Neural progenitor cell (in vitro differentiated cells): ENCODE measurements at regions not wholly inside any gene's neighbourhood (a gene's known extent, or its start where the extent isn't known, plus 50 kb on each side); places are given as distances from the start of the nearest gene placed in this dataset.

Experiments used
- CTCF ChIP-seq: fragments of 200-600 bp; sonication (generic); IDR thresholded peaks from 2 replicates; pipeline ENCODE4 v1.5.1; 2017; ENCODE audit warnings: antibody characterized with exemption, mild to moderate bottlenecking
- EZH2 ChIP-seq: fragments of 200-600 bp; sonication (generic); IDR thresholded peaks from 2 replicates; pipeline ENCODE4 v1.6.1; 2017; ENCODE audit warnings: antibody characterized with exemption, mild to moderate bottlenecking, moderate library complexity
- EZH2phosphoT487 ChIP-seq: fragments of 200-600 bp; sonication (generic); IDR thresholded peaks from 2 replicates; pipeline ENCODE4 v1.6.1; 2017; ENCODE audit warnings: antibody characterized with exemption

GRCh38 chr3:165444745-165445144 lies 248.6 kb upstream of the SLITRK3 start:
- TF ChIP-seq CTCF, result no peak
- TF ChIP-seq EZH2, result no peak
- TF ChIP-seq EZH2phosphoT487, result no peak
